Testis (tissue), 2 donors: ENCODE measurements at regions not wholly inside any gene's neighbourhood (a gene's known extent, or its start where the extent isn't known, plus 50 kb on each side); places are given as distances from the start of the nearest gene placed in this dataset.

Experiments used
- POLR2A ChIP-seq: fragments of 450-650 bp; IDR thresholded peaks from one replicate; pipeline ENCODE4 v1.6.1; 2017; ENCODE audit warnings: antibody characterized with exemption, mild to moderate bottlenecking, moderate library complexity
- TF ChIP-seq, protein P1 (sequence below), 3 experiments: fragments of 450-650 bp in 2 of 3; fragments of 200-600 bp in 1 of 3; sonication (generic) in 1 of 3; IDR thresholded peaks; one replicate each; pipeline ENCODE4 v1.5.1; 2016 to 2019; ENCODE audit warnings: antibody characterized with exemption in 3 of 3, mild to moderate bottlenecking in 2 of 3, moderate library complexity in 1 of 3

- TF ChIP-seq POLR2A, result no peak
- TF ChIP-seq, protein P1, sequence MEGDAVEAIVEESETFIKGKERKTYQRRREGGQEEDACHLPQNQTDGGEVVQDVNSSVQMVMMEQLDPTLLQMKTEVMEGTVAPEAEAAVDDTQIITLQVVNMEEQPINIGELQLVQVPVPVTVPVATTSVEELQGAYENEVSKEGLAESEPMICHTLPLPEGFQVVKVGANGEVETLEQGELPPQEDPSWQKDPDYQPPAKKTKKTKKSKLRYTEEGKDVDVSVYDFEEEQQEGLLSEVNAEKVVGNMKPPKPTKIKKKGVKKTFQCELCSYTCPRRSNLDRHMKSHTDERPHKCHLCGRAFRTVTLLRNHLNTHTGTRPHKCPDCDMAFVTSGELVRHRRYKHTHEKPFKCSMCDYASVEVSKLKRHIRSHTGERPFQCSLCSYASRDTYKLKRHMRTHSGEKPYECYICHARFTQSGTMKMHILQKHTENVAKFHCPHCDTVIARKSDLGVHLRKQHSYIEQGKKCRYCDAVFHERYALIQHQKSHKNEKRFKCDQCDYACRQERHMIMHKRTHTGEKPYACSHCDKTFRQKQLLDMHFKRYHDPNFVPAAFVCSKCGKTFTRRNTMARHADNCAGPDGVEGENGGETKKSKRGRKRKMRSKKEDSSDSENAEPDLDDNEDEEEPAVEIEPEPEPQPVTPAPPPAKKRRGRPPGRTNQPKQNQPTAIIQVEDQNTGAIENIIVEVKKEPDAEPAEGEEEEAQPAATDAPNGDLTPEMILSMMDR (IDR thresholded peaks at IDR 0.05), result no peak
Observed at GRCh38 chr2:240255165-240255491, 114.7 kb upstream of the OTOS start.
